Caco-2 (cell line): ENCODE measurements at regions not wholly inside any gene's neighbourhood (a gene's known extent, or its start where the extent isn't known, plus 50 kb on each side); places are given as distances from the start of the nearest gene placed in this dataset.

ENCODE experiments used
- BruUV-seq: library from RNA; stranded (reverse); fragments of 400-500 nt; replicated peaks from 2 replicates; lab custom pipeline; 2021; lab: Mats Ljungman, UMichigan
- CTCF ChIA-PET: fragments of 300-600 bp; sonication (Branson Sonifier 250); formaldehyde crosslinking; loops from one replicate; lab custom pipeline; 2022; ENCODE audit warnings: antibody characterized with exemption; lab: Charles Lee
- POLR2A ChIA-PET: fragments of 300-600 bp; sonication (Branson Sonifier 250); formaldehyde crosslinking; loops from one replicate; lab custom pipeline; 2022; ENCODE audit warnings: antibody characterized with exemption; lab: Charles Lee
- DNase-seq, 2 experiments: peaks; one replicate each; pipeline versions ENCODE4 v3.0.0 to v3.0.0-alpha.2; 2020 to 2022
- H3K27me3 ChIP-seq: replicated peaks from 2 replicates; pipeline ENCODE4 v1.6.0; 2011; ENCODE audit warnings: low read length; ENCODE audit not compliant: control insufficient read depth, insufficient read depth
- H3K36me3 ChIP-seq: 2 replicates; pipeline ENCODE4 v1.5.1; 2011; ENCODE audit warnings: low read length; ENCODE audit not compliant: control insufficient read depth, insufficient read depth
- H3K4me1 ChIP-seq: fragments of 250-450 bp; sonication (Bioruptor Pico); 2 replicates; pipeline ENCODE4 v1.5.1; 2020; ENCODE audit warnings: mild to moderate bottlenecking
- H3K4me3 ChIP-seq: 2 replicates; pipeline ENCODE4 v1.5.1; 2011; ENCODE audit warnings: low read depth, mild to moderate bottlenecking, control low read depth, low read length
- H3K9me3 ChIP-seq: fragments of 250-450 bp; sonication (Bioruptor Pico); 2 replicates; pipeline ENCODE4 v1.5.1; 2020; ENCODE audit warnings: mild to moderate bottlenecking, moderate library complexity
- H3K27ac Mint-ChIP-seq: one replicate; pipeline ENCODE4 v1.8.0; 2022; ENCODE audit warnings: mixed read lengths; ENCODE audit not compliant: unreplicated experiment
- H3K27me3 Mint-ChIP-seq: one replicate; pipeline ENCODE4 v1.8.0; 2022; ENCODE audit warnings: mixed read lengths; ENCODE audit not compliant: insufficient read depth, unreplicated experiment
- H3K36me3 Mint-ChIP-seq: one replicate; pipeline ENCODE4 v1.8.0; 2022; ENCODE audit warnings: mild to moderate bottlenecking, mixed read lengths; ENCODE audit not compliant: insufficient read depth, unreplicated experiment
- H3K4me1 Mint-ChIP-seq: one replicate; pipeline ENCODE4 v1.8.0; 2022; ENCODE audit warnings: low read depth, mixed read lengths; ENCODE audit not compliant: unreplicated experiment
- H3K4me3 Mint-ChIP-seq: one replicate; pipeline ENCODE4 v1.8.0; 2022; ENCODE audit warnings: mild to moderate bottlenecking, moderate library complexity, mixed read lengths; ENCODE audit not compliant: unreplicated experiment
- H3K9me3 Mint-ChIP-seq: one replicate; pipeline ENCODE4 v1.8.0; 2022; ENCODE audit warnings: mixed read lengths; ENCODE audit not compliant: unreplicated experiment
- CTCF ChIP-seq, 2 experiments: fragments of 200-600 bp in 1 of 2; IDR thresholded peaks; 1 replicate in 1 of 2; 2 replicates in 1 of 2; pipeline versions ENCODE4 v1.5.1 to v1.8.0; 2011 to 2022; ENCODE audit warnings: antibody characterized with exemption in 1 of 2, control low read depth in 1 of 2, inconsistent platforms in 1 of 2, low read depth in 1 of 2, low read length in 1 of 2, mild to moderate bottlenecking in 1 of 2, moderate library complexity in 1 of 2; ENCODE audit not compliant: insufficient read depth in 1 of 2, severe bottlenecking in 1 of 2, unreplicated experiment in 1 of 2
- intact Hi-C: fragments of 100-400 bp; cut with micrococcal nuclease; formaldehyde crosslinking; loops from one replicate; pipeline ENCODE4 v1.10.0; 2022; ENCODE audit not compliant: unreplicated experiment

GRCh38 chr10:36573246-36573645, 552.2 kb upstream of the ANKRD30A start:
- Mint-ChIP-seq H3K4me1 (no peaks in the 10 kb centered on the region), H3K4me3 (no peak overlapping the region), H3K9me3 (no peaks in the 10 kb centered on the region), H3K27ac (no peak overlapping the region), H3K36me3 (no peaks in the 10 kb centered on the region), H3K27me3 (no peaks in the 10 kb centered on the region)
- Histone ChIP-seq H3K4me3 (no peak overlapping the region), H3K4me1 (no peaks in the 10 kb centered on the region), H3K36me3 (no peaks in the 10 kb centered on the region), H3K9me3 (no peaks in the 10 kb centered on the region; the same call in 1 of the 2 replicates), H3K27me3 (no peaks in the 10 kb centered on the region)
- POLR2A ChIA-PET = no interaction called here
- CTCF ChIA-PET = no interaction called here
- no peak for TF ChIP-seq CTCF (IDR thresholded peaks at IDR 0.05; ENCODE audit: insufficient read depth in 1 of 2, low read depth in 1 of 2, low read length in 1 of 2, severe bottlenecking in 1 of 2, unreplicated experiment in 1 of 2)
- intact Hi-C loops = no loop called here
- DNase-seq = no peak
- no TSS peak for BruUV-seq

- Histone ChIP-seq H3K4me3 (no peak overlapping the region), H3K27me3 (no peaks in the 10 kb centered on the region), H3K36me3 (no peaks in the 10 kb centered on the region), H3K9me3 (no peaks in the 10 kb centered on the region; the same call in 1 of the 2 replicates), H3K4me1 (no peaks in the 10 kb centered on the region)
- Mint-ChIP-seq H3K27ac (no peak overlapping the region), H3K36me3 (no peaks in the 10 kb centered on the region), H3K4me1 (no peaks in the 10 kb centered on the region), H3K9me3 (peaks cover 5% of the 10 kb centered on the region), H3K4me3 (no peak overlapping the region), H3K27me3 (peaks cover 10% of the 10 kb centered on the region)
- intact Hi-C loops = no loop called here
- POLR2A ChIA-PET = no interaction called here
- no TSS peak for BruUV-seq
- no peak for DNase-seq
- CTCF ChIA-PET = no interaction called here
- TF ChIP-seq CTCF (IDR thresholded peaks at IDR 0.05; ENCODE audit: insufficient read depth in 1 of 2, low read depth in 1 of 2, low read length in 1 of 2, severe bottlenecking in 1 of 2, unreplicated experiment in 1 of 2) = no peak
Measured at GRCh38 chr10:36564433-36564832, 561.0 kb upstream of the ANKRD30A start.

GRCh38 chr10:36559412-36560400, 565.7 kb upstream of the ANKRD30A start:
- no peak overlapping the region for H3K27ac Mint-ChIP-seq
- no peak for DNase-seq

More at GRCh38 chr10:36559412-36560400, 565.7 kb upstream of the ANKRD30A start:
- intact Hi-C loops = no loop called here
- CTCF ChIA-PET = no interaction called here
- POLR2A ChIA-PET = interaction anchor here (0.6 kb wide), 1 partner anchor 167 kb away, joined by 3 read pairs; no protein-coding TSS in a partner anchor
- Histone ChIP-seq H3K4me3 (no peak overlapping the region), H3K4me1 (no peaks in the 10 kb centered on the region), H3K27me3 (no peaks in the 10 kb centered on the region), H3K9me3 (no peaks in the 10 kb centered on the region), H3K36me3 (no peaks in the 10 kb centered on the region)
- Mint-ChIP-seq H3K4me1 (no peaks in the 10 kb centered on the region), H3K27me3 (peaks cover 6% of the 10 kb centered on the region), H3K4me3 (no peak overlapping the region), H3K9me3 (no peaks in the 10 kb centered on the region), H3K36me3 (no peaks in the 10 kb centered on the region)
- BruUV-seq = no TSS peak
- TF ChIP-seq CTCF (IDR thresholded peaks at IDR 0.05; ENCODE audit: insufficient read depth in 1 of 2, low read depth in 1 of 2, low read length in 1 of 2, severe bottlenecking in 1 of 2, unreplicated experiment in 1 of 2) = no peak
